NCI-H524 (cell line): ENCODE measurements at regions not wholly inside any gene's neighbourhood (a gene's known extent, or its start where the extent isn't known, plus 50 kb on each side); places are given as distances from the start of the nearest gene placed in this dataset.
A peak's percentile ranks its signal among the peaks of the same experiment; 100 is the strongest.
"Not testable (repeated sequence)": the region's sequence is repeated elsewhere in the genome, so short reads cannot be mapped to it uniquely, and the experiment has no call there.

Experiments used
- DNase-seq, 2 experiments: peaks; one replicate each; lab custom pipeline; 2025; lab: John Stamatoyannopoulos, UW

DNA sequence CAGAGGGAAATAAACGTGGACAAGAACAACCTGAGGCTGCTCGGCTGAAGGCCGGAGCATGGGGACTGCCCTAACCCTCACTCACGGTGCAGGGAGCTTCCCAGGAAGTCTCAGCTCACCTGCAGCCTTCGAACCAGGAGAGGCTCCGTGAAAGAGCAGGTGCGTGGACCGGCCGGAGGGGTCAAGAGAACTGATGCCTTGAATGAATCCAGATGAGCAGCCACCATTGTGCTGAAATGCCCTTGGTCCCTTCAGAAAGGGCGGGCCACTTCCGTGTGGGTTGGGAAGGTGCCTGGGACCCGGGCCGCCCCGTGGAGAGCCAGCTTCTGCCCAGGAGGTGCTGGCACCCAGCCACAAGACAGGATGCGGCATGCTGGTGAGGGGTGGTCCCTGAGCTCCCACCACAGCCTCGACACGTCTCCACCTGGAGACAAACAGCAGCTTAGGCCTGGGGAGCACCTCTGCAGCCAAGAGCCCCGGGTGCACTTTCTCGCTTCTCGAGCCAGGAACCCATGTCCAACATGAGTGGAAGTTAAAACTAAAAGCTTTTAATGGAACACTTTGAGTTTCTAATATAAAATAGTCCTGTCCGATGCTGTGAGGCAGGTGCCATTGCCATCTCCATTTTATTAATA lies 83.5 kb downstream of the TTLL2 start:
- DNase-seq: no peak

DNA sequence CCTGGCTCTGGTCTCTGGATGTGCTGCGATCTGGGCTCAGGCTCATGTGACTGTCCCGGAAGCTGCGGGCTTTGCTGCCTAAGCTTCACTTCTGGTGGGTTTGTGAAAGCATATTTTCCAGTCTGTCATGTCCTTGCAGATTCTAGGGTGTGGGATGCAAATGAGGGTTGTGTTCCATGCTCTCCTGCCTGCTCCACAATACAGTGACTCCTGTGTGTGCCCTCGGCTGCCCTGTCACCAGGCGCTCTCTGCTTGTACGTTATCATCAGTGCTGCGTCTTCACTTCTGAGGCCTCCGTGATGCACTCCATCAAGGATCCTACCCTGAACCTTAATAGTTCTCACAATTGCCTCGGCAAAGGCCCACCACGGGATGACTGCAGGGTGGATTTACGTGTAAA lies 84.2 kb downstream of the TTLL2 start:
- DNase-seq: no peak

DNA sequence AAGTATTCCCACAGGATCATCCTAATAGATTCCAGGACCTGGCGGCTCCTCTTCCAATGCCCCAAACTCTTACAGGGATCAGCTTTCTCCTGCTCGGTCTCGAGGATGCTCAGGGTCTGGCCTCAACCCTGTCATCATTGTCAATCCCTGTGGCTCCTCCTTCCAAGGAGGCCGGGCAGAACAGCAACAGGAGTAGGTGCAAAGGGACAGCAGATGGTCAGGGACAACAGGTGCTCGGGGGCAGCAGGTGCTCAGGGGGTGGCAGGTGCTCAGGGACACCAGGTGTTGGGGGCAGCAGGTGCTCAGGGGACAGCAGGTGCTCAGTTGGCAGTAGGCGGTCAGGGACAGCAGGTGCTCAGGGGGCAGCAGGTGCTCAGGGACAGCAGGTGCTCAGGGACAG lies 84.8 kb downstream of the TTLL2 start:
- DNase-seq: peak; percentile 50 to 81

DNA sequence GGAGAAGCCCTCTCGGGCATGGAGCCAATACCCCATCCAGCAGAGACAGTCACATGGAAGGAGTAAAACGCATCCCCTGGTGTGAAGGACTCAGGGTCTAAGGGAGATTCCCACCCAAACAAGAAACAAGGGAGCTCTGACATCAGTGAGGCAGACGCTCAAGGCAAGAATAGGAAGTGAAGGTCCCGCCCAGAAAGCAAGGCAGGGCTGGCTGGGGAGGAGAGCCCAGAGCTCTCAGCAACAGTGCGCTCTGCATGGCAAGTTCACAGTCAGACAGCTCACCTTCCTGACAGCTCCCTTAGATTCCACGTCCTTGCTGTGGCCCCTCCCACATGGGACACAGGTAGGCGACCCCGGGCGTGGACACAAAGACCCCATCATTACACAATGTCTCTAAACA lies 85.6 kb downstream of the TTLL2 start:
- DNase-seq: no peak

DNA sequence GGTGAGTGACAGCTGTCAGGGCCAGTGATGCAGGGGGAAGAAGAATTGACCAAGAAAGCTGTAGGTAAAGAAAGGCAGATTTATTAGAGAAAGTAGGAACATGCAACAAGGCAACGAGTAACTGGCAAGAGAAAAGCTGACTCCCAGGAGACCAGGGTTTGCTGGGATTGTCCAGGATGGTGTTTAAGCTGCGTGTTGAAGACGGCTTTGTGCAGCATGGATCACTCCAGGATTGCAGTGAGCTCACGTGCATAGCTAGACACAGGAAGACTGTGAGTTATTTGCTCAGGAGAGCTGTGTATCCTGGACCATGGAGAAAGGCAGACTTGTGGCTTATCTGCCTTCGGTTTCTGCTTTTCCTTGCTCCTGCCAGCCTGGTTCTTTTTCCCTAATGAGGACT lies 87.6 kb downstream of the TTLL2 start:
- DNase-seq: no peak

DNA sequence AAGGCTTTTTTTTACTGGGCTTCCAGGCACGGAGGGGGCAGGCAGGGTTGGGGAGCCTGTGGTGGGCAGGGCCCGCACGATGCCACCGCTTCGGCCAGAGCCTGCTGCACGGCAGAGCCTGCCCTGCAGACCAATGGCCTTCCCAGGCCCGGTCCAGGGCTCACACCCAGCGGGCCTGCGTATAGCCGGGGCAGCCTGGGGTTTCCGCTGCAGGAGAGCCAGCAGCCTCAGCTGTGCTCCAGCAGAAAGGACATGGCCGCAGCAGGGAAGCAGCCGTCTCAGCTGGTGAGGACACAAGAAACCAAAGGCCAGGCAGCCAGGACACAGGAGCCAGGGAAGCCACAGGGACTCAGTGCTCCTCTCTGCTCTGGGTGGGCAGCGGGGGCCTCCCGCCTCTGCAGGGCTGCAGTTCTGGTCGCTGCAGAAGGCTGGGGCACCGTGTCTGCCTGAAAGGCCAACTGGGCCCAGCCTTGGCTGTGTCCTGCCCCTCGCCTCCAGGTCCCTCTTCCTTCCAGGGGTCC lies 90.6 kb downstream of the TTLL2 start:
- DNase-seq: no peak

DNA sequence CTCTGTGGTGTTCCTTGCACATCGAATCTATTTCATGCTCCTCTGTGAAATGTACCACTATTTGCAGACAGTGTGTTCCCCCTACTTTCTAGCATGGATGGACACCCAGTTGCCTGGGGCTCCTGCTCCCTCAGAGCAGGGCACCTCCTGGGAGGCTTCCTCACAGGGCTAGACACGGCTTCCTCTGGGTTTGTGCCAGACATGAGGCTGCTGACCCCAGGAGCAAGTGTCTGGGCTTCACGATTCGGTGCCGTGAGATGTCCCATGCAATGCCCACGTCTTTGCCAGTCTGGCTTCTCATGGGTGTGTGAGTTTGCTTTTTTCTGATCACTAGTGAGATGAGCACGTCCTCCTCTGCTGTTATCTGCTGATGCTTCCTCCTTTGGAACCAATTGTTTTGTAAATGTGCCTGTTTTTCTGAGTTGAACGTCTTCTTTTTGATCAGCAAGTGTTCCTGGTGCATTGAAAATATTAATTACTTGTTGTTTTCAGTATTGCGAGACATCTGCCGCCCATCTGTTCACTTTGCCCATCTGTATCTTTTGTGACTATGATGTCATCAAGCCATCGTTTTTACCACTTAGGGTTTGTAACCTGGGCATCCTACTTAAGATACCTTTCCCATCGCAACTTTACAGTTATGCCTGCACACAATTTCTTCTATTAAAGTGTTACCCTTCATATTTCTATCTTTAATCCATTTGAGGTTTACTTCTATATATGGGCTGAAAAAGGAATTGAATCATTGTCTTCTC lies 92.0 kb downstream of the TTLL2 start:
- peak; percentile 83 to 84 for DNase-seq

DNA sequence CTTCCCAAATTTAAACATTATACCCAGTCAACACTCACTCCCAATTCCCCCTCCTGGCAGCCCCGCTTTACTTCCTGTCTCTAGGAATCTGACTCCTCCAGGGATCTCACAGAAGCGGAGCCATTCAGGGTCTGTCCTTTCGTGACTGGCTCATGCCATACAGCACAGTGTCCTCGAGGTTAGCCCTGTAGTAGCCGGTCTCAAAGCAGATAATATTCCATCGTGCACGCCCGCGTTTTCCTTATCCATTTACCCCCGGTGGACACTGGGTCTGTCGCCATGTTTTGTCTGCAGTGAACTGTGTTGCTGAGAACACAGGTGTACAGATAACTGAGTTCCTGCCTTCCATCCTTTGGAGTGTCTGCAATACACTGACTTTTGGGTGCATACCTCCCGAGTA lies 95.3 kb downstream of the TTLL2 start:
- DNase-seq: no peak

DNA sequence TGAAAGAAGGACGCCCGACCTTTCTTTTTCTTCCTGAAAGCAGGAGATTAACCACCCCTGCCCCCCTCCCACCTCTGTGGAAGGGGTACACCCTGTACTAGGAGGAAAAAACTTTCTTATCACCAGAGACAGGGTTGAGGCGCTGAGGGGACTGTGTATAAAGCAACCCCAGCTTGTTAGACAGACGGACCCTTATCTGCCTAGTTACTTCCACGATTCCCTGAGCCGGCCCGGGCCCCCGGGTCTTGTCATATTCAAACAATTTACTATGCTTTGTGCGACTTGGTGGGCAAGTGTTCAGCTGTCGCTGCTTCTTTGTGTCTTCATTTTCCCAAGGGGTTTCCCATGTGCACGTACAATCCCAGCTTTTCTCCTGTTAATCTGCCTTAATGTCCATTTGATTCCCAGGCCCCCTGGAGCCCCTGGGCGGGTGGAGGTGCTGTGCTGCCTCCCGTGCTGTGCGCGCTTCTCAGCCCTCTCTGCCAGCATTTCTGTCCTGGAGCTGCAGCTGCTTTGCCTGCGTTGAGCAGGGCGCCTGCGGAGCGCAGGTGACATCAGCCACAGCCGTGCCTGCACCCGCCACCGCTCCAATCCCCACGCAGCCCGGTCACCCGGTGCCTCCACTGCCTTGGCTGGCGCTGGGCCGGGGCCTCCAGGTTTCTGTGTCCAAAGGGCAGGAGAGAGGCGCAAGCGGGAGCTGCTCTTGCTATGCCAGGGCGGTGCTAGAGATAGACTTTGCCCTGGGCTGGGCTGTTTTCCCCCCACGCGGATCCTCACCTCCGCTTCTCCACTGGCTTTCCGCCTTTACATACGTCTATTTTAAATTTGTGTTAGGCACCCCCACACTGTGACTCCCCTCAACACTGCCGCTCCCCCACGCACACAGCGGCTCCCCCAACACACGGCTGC lies 96.2 kb downstream of the TTLL2 start:
- DNase-seq: no peak

DNA sequence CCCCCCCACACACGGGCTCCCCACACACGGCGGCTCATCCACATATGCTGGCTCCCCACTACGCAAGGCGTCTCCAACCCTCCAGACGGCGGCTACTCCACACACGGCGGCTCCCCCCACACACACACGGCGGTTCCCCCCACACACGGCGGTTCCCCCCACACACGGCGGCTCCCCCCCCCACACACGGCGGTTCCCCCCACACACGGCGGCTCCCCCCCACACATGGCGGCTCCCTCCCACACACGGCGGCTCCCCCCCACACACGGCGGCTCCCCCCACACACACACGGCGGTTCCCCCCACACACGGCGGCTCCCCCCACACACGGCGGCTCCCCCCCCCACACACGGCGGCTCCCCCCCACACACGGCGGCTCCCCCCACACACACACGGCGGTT lies 97.1 kb downstream of the TTLL2 start:
- not testable (repeated sequence) for DNase-seq

DNA sequence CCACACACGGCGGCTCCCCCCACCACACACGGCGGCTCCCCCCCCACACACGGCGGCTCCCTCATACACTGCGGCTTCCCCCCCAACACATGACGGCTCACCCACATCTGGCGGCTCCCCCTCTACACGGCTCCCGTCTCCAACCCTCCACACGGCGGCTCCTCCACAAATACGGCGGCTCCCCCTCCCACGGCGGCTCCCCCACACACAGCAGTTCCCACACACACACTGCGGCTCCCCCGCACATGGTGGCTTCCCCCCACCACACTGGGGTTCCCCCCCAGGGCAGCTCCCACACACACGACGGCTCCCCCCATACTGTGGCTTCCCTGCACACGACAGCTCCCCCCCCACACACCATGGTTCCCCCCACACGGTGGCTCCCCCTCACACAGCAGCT lies 98.0 kb downstream of the TTLL2 start:
- no peak for DNase-seq

DNA sequence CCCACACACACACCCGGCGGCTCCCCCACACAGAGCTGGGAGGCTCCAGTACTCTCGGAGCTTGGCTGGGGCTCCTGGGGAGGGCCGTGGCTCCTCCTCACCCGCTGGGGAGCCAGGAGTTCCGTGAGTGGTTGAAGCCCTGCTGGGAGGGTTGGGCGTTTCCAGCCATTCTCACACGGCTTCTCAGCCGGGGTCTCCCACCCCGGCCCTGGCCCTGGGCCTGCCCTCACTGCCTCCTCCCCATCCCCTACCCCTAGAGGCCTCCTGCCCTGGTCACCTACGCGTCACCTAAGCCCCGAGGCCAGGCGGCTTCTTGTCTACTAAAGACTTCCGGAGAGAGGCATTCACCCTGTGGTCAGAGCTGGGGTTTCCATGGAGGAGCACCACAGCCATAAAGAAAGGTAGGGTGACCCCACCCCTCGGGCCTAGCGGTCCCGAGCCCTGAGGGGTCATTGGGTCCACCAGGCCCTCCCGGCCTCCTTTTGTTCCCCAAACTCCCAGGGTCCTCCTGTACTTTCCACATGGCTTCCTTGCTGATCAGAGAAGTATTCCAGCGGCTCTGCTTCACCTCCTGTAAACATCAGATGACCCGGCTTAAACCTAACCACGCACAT lies 99.3 kb downstream of the TTLL2 start:
- DNase-seq: no peak

DNA sequence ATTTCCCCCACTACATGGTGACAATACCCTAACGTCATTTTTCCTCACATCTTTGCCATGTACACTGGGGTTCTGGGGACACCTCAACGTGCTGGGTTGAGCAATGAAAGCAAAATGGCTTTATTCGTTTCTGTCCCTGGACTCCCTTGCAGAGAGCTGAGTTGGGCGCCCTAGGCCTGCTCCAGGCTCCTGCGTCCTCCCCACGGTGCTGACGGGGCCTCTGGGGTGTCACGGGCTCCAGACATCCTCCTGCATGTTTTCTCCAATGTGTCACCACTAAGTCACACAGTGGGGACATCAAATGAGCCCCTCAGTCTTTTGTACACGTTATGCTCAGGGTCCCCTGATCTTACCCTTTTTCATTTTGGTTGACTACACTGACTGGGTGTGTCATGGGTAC lies 99.8 kb downstream of the TTLL2 start:
- DNase-seq: no peak

DNA sequence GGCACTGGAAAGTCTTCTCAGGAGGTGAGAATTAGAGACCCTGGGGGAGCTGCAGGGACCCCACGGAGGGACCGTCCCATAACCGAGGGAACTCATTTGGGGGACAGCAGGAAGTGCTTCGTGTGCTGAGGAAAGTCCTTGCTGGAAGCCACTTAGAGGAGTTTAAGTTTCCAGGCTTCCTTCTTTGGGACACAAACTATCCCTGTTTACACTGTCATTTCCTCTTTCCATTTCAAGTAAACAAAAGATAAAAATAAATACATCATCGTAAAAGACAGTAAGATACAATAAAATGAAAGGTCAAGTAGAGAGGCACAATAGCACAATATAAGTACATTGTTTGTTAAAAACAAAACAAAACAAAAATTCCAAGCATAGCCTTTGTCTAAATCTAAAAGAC lies 101.2 kb downstream of the TTLL2 start:
- no peak for DNase-seq

DNA sequence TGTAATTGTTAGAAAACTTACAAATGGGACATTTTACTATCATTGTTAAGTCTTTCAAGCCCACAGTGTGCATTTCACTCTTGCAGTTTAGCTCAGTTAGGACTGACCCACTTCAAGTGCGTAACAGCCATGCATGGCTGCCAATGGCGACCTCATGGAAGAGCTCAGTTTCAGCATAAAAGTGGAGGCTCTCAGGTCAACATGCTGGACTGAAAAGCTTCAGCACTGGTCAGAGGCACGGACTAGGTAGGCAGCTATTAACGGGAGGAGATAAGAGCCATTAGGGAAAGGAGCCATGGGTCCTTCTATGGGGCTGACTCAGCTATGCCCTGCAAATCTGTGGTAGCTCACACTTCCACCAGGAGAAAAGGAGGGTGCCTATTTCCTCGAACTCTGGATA lies 101.8 kb downstream of the TTLL2 start:
- DNase-seq: no peak

DNA sequence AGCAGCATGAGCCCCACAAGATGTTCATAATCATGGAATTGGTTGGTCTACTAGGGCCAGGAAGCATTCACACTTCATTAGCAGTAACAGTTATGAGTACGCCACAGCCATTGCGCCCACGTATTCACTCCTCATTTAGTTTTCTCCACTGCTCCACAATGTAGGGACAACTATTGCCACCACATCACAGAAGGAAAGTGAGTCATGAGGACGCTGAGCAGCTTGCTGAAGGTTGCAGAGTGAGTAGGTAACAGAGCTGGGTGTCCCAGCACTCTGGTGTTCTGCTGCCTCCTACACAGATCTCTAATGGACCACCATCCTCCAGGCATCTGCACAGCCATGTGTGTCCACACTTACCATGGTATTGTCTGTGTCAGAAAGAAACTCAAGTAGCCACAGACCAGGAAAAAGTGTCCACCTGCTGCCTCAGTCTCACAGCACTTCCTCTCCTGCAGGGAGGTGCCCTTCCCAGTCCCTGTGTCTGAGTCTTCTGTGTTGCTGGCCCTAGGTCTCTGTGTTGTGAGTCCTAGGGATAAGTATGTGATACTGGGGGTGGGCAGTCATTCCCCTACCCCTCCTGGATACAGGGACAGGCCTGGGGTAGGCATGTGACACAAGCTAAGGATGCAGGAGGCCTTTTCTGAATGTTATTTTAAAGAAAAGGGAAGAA lies 103.9 kb downstream of the TTLL2 start:
- no peak for DNase-seq

DNA sequence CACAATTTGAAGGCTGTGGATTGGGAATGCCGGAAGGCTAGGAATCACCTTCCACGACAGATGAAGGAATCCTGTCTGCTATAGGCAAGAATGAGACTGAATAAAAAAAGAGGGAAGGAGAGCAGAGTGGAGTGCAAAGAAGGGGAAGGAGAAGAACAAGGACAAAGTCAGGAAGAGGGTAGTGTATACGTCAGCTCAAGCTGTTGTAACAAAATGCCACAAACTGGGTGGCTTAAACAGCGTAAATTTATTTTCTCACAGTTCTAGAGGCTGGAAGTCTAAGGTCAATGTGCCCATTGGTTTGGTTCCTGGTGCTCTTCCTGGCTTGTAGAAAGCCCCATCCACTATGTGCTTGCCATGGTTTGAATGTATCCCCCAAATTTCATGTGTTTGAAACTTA lies 104.5 kb downstream of the TTLL2 start:
- no peak for DNase-seq

DNA sequence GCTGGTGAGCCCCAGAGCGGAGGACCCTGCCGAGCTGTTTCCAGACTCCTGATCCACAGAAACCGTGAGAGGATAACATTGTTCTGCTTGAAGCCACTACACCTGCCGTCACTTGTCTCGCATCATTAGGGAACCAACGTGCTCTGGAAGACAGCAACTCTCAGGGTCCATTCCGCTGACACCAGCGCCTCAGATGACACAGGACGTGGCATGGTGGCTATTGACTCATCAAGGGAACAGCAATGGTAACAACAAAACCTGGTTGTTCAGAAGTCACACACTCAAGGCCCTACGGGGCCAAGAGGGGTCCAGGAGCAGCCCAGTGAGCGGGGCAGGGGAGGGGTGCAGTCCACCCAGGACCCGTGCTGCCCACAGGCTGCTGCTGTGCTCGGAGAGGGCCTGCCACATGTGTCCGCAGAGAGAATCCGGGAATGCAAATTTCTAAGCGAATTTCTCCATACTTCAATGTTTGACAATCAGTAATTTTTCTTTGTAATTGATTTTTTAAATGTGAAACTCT lies 110.4 kb downstream of the TTLL2 start:
- DNase-seq: no peak

DNA sequence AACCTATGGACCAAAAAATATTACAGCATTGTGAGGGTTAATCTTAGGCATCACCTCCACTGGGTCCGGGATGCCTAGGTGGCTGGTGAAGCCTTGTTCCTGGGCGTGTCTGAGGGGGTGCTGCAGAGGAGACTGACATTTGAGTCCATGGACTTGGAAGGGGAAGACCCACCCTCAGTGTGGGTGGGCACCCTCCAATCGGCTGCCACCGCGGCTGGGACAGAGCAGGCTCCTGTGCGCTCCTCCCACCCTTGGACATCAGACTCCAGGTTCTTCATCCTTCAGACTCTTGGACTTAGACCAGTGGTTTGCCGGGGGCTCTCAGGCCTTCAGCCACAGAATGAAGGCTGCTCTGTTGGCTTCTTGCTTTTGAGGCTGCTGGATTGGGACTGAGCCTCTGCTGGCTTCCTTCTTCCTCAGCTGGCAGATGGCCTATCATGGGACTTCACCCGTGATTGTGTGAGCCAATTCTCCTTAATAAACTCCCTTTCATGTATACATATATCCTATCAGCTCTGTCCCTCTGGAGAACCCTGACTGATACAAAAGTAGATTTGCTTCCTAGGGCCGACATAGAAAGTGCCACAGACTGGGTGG lies 113.1 kb downstream of the TTLL2 start:
- no peak for DNase-seq

DNA sequence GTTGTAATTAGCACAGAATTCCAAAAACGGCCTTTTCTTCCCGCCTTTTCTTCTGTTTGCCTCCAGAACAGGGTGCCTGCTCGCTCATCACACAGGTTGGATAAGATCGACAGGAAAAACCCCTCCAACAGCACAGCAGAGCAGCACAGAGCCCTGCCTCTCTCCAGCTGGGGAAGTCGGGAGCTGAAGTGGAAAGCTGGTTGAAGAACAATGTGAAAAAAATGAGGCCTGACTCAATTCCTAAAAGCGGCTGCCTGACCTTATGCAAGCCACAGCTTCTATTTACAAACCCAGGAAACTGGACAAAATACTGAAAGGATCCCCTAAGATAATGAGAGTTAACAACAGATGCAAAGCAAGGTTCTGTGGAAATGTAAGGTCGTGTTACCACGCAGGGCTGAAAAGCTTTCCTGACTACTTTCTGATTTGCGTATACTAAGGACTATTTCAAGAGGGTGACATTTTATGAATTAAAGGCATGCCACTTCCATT lies 116.9 kb downstream of the TTLL2 start:
- DNase-seq: peak in 1 of 2 experiments; percentile 50

DNA sequence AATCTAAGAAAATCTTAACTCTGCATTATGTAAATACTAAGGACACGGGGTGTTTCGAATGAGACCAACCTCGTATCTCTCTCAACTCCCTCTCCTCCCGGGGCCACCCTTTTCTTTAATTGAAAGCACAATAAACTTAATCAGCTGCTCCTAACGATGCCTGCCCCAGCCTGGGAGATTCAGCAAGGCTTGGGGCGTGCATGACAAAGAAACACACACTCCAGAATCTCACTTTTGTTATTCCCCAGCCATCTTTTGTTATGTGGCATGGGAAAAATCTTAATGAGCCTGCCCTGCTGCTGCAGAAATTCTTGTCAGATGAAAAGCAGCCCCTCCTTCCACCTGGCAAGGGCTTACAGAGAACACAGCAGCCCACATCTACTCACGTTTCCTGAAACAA lies 117.4 kb downstream of the TTLL2 start:
- DNase-seq: peak; percentile 31 to 73
